Stimulated activated naive CD4-positive, alpha-beta T cell treated with Interleukin-2 at 50 U/mL for 16 hours (primary cell): ENCODE measurements at regions not wholly inside any gene's neighbourhood (a gene's known extent, or its start where the extent isn't known, plus 50 kb on each side); places are given as distances from the start of the nearest gene placed in this dataset.
"Not testable (repeated sequence)": the region's sequence is repeated elsewhere in the genome, so short reads cannot be mapped to it uniquely, and the experiment has no call there.

Experiments used
- DNase-seq: peaks from one replicate; lab custom pipeline; 2025; lab: John Stamatoyannopoulos, UW

- DNase-seq, result no peak
Observed at GRCh38 chr22:22372086-22372485, 127.5 kb downstream of the VPREB1 start.

GRCh38 chr22:22374163-22374562, 129.6 kb downstream of the VPREB1 start:
- no peak for DNase-seq

GRCh38 chr22:22374579-22374978, 130.0 kb downstream of the VPREB1 start:
- no peak for DNase-seq

GRCh38 chr22:22375576-22376351, 131.2 kb downstream of the VPREB1 start:
- DNase-seq, result no peak

GRCh38 chr22:22376352-22376706, 131.7 kb downstream of the VPREB1 start:
- DNase-seq, result no peak

GRCh38 chr22:22376884-22377283, 131.7 kb downstream of the ZNF280B start:
- not testable (repeated sequence) for DNase-seq

GRCh38 chr22:22377335-22377734, 131.2 kb downstream of the ZNF280B start:
- no peak for DNase-seq

- DNase-seq, result no peak
Observed at GRCh38 chr22:22378446-22379415, 129.8 kb downstream of the ZNF280B start.

GRCh38 chr22:22380098-22381030, 128.2 kb downstream of the ZNF280B start:
- DNase-seq, result no peak

GRCh38 chr22:22381292-22381691, 127.2 kb downstream of the ZNF280B start:
- not testable (repeated sequence) for DNase-seq

- no peak for DNase-seq
Observed at GRCh38 chr22:22384267-22384666, 124.3 kb downstream of the ZNF280B start.

- no peak for DNase-seq
Observed at GRCh38 chr22:22384668-22385244, 123.8 kb downstream of the ZNF280B start.

GRCh38 chr22:22386602-22387385, 121.7 kb downstream of the ZNF280B start:
- DNase-seq, result no peak

GRCh38 chr22:22387386-22387736, 121.2 kb downstream of the ZNF280B start:
- no peak for DNase-seq

GRCh38 chr22:22388090-22388489, 120.5 kb downstream of the ZNF280B start:
- DNase-seq, result no peak

GRCh38 chr22:22388494-22388893, 120.0 kb downstream of the ZNF280B start:
- DNase-seq, result no peak

- no peak for DNase-seq
Observed at GRCh38 chr22:22389467-22389866, 119.1 kb downstream of the ZNF280B start.

- DNase-seq, result no peak
Observed at GRCh38 chr22:22390989-22391388, 117.6 kb downstream of the ZNF280B start.

GRCh38 chr22:22391543-22391942, 117.0 kb downstream of the ZNF280B start:
- no peak for DNase-seq

GRCh38 chr22:22392131-22392530, 116.4 kb downstream of the ZNF280B start:
- DNase-seq, result no peak

GRCh38 chr22:22394591-22394990, 114.0 kb downstream of the ZNF280B start:
- DNase-seq, result no peak
